Smooth muscle cell (in vitro differentiated cells): ENCODE measurements at regions not wholly inside any gene's neighbourhood (a gene's known extent, or its start where the extent isn't known, plus 50 kb on each side); places are given as distances from the start of the nearest gene placed in this dataset.

Experiments
- DNase-seq: peaks from one replicate; lab custom pipeline; 2025; ENCODE audit not compliant: unreplicated experiment; lab: John Stamatoyannopoulos, UW
- H2AFZ ChIP-seq: fragments of 200-600 bp; sonication (generic); 2 replicates; pipeline ENCODE4 v1.6.0; 2016; ENCODE audit warnings: antibody characterized with exemption, low read depth, mild to moderate bottlenecking
- H3F3A ChIP-seq: fragments of 200-600 bp; sonication (generic); 2 replicates; pipeline ENCODE4 v1.6.0; 2017; ENCODE audit warnings: antibody characterized with exemption, low read depth
- H3K27ac ChIP-seq: fragments of 200-600 bp; sonication (generic); 2 replicates; pipeline ENCODE4 v1.5.1; 2016; ENCODE audit warnings: low read depth, mild to moderate bottlenecking
- H3K27me3 ChIP-seq: fragments of 200-600 bp; sonication (generic); 2 replicates; pipeline ENCODE4 v1.6.1; 2016; ENCODE audit warnings: low read depth, mild to moderate bottlenecking
- H3K36me3 ChIP-seq: fragments of 200-600 bp; sonication (generic); 2 replicates; pipeline ENCODE4 v1.5.1; 2016; ENCODE audit warnings: low read depth
- H3K4me1 ChIP-seq: fragments of 200-600 bp; sonication (generic); 2 replicates; pipeline ENCODE4 v1.5.1; 2016; ENCODE audit warnings: low read depth
- H3K4me2 ChIP-seq: fragments of 200-600 bp; sonication (generic); 2 replicates; pipeline ENCODE4 v1.6.0; 2016; ENCODE audit warnings: mild to moderate bottlenecking
- H3K4me3 ChIP-seq: fragments of 200-600 bp; sonication (generic); 2 replicates; pipeline ENCODE4 v1.5.1; 2016; ENCODE audit warnings: mild to moderate bottlenecking
- H3K79me2 ChIP-seq: fragments of 200-600 bp; sonication (generic); 2 replicates; pipeline ENCODE4 v1.6.0; 2016; ENCODE audit warnings: low read depth, mild to moderate bottlenecking
- H3K9ac ChIP-seq: fragments of 200-600 bp; sonication (generic); 2 replicates; pipeline ENCODE4 v1.6.0; 2016; ENCODE audit warnings: low read depth
- H3K9me3 ChIP-seq: fragments of 200-600 bp; sonication (generic); replicated peaks from 2 replicates; pipeline ENCODE4 v1.5.1; 2016; ENCODE audit warnings: low read depth
- H4K20me1 ChIP-seq: fragments of 200-600 bp; sonication (generic); 2 replicates; pipeline ENCODE4 v1.6.0; 2016; ENCODE audit warnings: low read depth
- WGBS: methylation state at CpG from one replicate; pipeline ENCODE4 v1.1.7; 2016; ENCODE audit warnings: low lambda C conversion rate; 5-methylcytosine and 5-hydroxymethylcytosine counted together
- TF ChIP-seq, protein P1 (sequence below): fragments of 200-600 bp; sonication (generic); IDR thresholded peaks from 2 replicates; pipeline ENCODE4 v1.5.1; 2017; ENCODE audit warnings: borderline replicate concordance, mild to moderate bottlenecking, antibody characterized with exemption; ENCODE audit not compliant: insufficient read depth, poor library complexity, severe bottlenecking

DNA sequence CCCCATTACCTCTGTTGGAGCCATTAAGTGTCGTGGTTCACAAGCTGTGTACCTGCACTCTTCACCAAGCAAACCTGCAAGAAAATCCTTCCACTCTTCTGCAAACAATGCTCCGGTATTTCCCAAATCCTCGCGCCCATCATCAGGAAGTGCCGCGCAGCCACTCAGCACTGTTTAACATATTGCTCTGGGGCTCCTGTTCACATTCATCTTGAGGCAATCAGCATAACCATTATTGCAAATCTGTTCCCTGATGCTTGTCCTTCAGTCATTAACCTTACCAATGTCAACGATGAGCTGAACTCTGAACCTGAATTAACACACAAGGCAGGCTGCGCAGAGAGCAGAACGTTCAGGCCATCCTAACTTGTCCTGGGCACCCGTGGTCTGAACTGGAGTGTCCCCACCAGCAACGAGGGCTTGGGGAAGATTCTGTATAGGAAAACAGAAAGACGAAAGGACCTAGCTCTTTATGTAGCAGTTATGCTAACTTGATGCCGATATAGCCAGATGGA lies 751.4 kb upstream of the AUTS2 start:
- WGBS, result 80% methylated on average over 13 of the region's 13 CpGs
- DNase-seq, result no peak
- no peak overlapping the region for H3K4me3 ChIP-seq
- peaks cover 4% of the 10 kb centered on the region for H3K27me3 ChIP-seq
- no peaks in the 10 kb centered on the region for H3K36me3 ChIP-seq
- TF ChIP-seq, protein P1, sequence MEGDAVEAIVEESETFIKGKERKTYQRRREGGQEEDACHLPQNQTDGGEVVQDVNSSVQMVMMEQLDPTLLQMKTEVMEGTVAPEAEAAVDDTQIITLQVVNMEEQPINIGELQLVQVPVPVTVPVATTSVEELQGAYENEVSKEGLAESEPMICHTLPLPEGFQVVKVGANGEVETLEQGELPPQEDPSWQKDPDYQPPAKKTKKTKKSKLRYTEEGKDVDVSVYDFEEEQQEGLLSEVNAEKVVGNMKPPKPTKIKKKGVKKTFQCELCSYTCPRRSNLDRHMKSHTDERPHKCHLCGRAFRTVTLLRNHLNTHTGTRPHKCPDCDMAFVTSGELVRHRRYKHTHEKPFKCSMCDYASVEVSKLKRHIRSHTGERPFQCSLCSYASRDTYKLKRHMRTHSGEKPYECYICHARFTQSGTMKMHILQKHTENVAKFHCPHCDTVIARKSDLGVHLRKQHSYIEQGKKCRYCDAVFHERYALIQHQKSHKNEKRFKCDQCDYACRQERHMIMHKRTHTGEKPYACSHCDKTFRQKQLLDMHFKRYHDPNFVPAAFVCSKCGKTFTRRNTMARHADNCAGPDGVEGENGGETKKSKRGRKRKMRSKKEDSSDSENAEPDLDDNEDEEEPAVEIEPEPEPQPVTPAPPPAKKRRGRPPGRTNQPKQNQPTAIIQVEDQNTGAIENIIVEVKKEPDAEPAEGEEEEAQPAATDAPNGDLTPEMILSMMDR, result no peak
- no peak overlapping the region for H3K9ac ChIP-seq
- no peak overlapping the region for H2AFZ ChIP-seq
- H4K20me1 ChIP-seq, result no peaks in the 10 kb centered on the region
- H3K9me3 ChIP-seq, result no peaks in the 10 kb centered on the region
- H3K79me2 ChIP-seq, result no peaks in the 10 kb centered on the region
- no peak overlapping the region for H3K27ac ChIP-seq
- no peaks in the 10 kb centered on the region for H3F3A ChIP-seq
- H3K4me2 ChIP-seq, result no peak overlapping the region
- H3K4me1 ChIP-seq, result no peaks in the 10 kb centered on the region

DNA sequence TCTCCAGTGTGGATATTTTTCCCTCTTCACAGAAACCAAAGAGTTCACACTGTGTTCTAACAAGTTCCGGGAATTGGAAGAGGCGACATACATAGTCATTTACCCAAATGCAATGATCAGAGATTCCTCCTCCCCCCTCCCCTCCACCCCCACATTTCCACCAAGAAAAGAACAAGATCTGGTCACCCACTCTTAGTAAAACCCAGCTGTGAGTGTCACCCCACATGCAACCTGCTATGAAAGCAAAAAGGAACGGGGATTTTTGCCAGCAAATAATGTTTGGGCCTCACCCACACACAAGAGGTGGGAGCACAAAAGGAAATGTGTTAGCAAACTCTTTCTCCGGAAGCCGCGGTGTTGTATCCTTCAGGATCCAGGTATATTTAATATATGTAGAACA lies 745.0 kb upstream of the AUTS2 start:
- H3K27ac ChIP-seq, result no peak overlapping the region
- no peak overlapping the region for H2AFZ ChIP-seq
- WGBS, result 99% methylated on average over 6 of the region's 6 CpGs

DNA sequence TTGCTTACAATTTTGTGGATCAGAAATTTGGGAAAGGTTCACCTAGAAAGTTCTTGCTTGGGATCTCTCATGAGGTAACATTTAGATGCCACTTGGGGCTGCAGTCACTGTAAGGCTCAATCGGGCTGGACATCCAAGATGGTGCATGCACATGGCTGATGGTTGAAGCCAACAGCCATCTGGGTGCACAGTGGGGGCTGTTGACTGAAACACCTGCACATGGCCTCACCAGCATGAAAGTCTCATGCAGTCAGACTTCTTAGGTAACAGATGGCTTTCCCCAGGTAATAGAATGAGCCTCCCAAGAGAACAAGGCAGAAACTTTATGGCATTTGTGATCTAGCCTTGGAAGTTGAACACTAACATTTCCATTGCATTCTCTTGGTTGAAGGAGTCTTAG lies 740.7 kb upstream of the AUTS2 start:
- Histone ChIP-seq H3K27ac (no peak overlapping the region), H3K4me2 (no peak overlapping the region), H3K4me1 (no peaks in the 10 kb centered on the region), H3K36me3 (no peaks in the 10 kb centered on the region), H2AFZ (no peak overlapping the region), H3K79me2 (no peaks in the 10 kb centered on the region), H3K4me3 (no peak overlapping the region), H3K27me3 (peaks cover 6% of the 10 kb centered on the region), H3K9ac (no peak overlapping the region), H3K9me3 (no peaks in the 10 kb centered on the region), H3F3A (no peaks in the 10 kb centered on the region), H4K20me1 (no peaks in the 10 kb centered on the region)
- no peak for DNase-seq
- WGBS, result 100% methylated on average over 1 of the region's 1 CpG
- TF ChIP-seq, protein P1, result no peak

More for the DNA sequence above, 745.0 kb upstream of the AUTS2 start:
- no peaks in the 10 kb centered on the region for H3K79me2 ChIP-seq
- DNase-seq, result no peak
- no peak overlapping the region for H3K4me3 ChIP-seq
- no peak overlapping the region for H3K9ac ChIP-seq
- H3K27me3 ChIP-seq, result peaks cover 6% of the 10 kb centered on the region
- no peaks in the 10 kb centered on the region for H4K20me1 ChIP-seq
- no peaks in the 10 kb centered on the region for H3F3A ChIP-seq
- TF ChIP-seq, protein P1, result no peak
- no peaks in the 10 kb centered on the region for H3K36me3 ChIP-seq
- no peak overlapping the region for H3K4me2 ChIP-seq
- no peaks in the 10 kb centered on the region for H3K9me3 ChIP-seq
- no peaks in the 10 kb centered on the region for H3K4me1 ChIP-seq

DNA sequence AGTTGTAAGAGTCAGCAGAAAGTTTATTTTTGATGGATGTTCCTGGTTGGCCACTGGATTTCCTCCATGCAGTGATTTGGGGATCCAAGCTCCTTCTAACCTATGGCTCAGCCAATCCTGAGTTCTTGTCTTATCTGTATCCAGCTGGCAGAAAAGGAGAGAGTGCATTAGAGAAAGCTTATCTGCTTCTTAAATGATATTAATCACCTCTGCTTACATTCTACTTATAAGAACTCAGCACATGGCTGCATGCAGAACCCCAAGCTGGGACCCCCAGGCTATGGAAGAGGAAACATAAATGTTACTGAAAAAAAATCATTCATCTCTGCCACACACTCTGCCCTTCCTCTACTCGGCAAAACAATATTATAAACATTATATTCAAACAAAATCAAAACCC lies 739.8 kb upstream of the AUTS2 start:
- H3K79me2 ChIP-seq, result no peaks in the 10 kb centered on the region
- H3K4me3 ChIP-seq, result no peak overlapping the region
- no peak overlapping the region for H3K27ac ChIP-seq
- H3K4me1 ChIP-seq, result no peaks in the 10 kb centered on the region
- peaks cover 3% of the 10 kb centered on the region for H3K27me3 ChIP-seq
- no peak overlapping the region for H3K9ac ChIP-seq
- no peaks in the 10 kb centered on the region for H3K9me3 ChIP-seq
- no peaks in the 10 kb centered on the region for H3F3A ChIP-seq
- no peak overlapping the region for H3K4me2 ChIP-seq
- no peaks in the 10 kb centered on the region for H3K36me3 ChIP-seq
- no peaks in the 10 kb centered on the region for H4K20me1 ChIP-seq
- H2AFZ ChIP-seq, result no peak overlapping the region
- no peak for DNase-seq
- TF ChIP-seq, protein P1, result no peak
- 88% methylated on average over 1 of the region's 1 CpG for WGBS
